ENCODE measurements at regions not wholly inside any gene's neighbourhood (a gene's known extent, or its start where the extent isn't known, plus 50 kb on each side); places are given as distances from the start of the nearest gene placed in this dataset.

- DNase-seq (ENCODE audit: low read depth, low spot score), result no peak
- no peak overlapping the region for H3K27ac Mint-ChIP-seq (ENCODE audit: unreplicated experiment)
- no peaks in the 10 kb centered on the region for H3K9me3 Mint-ChIP-seq
Measured at GRCh38 chr4:28760003-28760402, 1899.4 kb downstream of the STIM2 start.

GRCh38 chr4:28772066-28772465 is 1911.4 kb downstream of the STIM2 start:
- DNase-seq (ENCODE audit: low read depth, low spot score), result no peak
- peaks cover 3% of the 10 kb centered on the region for H3K9me3 Mint-ChIP-seq
- H3K4me3 Mint-ChIP-seq, result no peak overlapping the region
- TF ChIP-seq, protein P1, sequence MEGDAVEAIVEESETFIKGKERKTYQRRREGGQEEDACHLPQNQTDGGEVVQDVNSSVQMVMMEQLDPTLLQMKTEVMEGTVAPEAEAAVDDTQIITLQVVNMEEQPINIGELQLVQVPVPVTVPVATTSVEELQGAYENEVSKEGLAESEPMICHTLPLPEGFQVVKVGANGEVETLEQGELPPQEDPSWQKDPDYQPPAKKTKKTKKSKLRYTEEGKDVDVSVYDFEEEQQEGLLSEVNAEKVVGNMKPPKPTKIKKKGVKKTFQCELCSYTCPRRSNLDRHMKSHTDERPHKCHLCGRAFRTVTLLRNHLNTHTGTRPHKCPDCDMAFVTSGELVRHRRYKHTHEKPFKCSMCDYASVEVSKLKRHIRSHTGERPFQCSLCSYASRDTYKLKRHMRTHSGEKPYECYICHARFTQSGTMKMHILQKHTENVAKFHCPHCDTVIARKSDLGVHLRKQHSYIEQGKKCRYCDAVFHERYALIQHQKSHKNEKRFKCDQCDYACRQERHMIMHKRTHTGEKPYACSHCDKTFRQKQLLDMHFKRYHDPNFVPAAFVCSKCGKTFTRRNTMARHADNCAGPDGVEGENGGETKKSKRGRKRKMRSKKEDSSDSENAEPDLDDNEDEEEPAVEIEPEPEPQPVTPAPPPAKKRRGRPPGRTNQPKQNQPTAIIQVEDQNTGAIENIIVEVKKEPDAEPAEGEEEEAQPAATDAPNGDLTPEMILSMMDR (conservative IDR thresholded peaks at IDR 0.05), result no peak
- no peaks in the 10 kb centered on the region for H3K36me3 Mint-ChIP-seq (ENCODE audit: low read depth)
- H3K27me3 Mint-ChIP-seq (ENCODE audit: low read depth), result no peaks in the 10 kb centered on the region
- H3K4me1 Mint-ChIP-seq, result no peaks in the 10 kb centered on the region
- no peak overlapping the region for H3K27ac Mint-ChIP-seq (ENCODE audit: unreplicated experiment)

More at GRCh38 chr4:28760003-28760402, 1899.4 kb downstream of the STIM2 start:
- TF ChIP-seq, protein P1 (conservative IDR thresholded peaks at IDR 0.05), result no peak
- H3K36me3 Mint-ChIP-seq (ENCODE audit: low read depth), result no peaks in the 10 kb centered on the region
- no peak overlapping the region for H3K4me3 Mint-ChIP-seq
- no peaks in the 10 kb centered on the region for H3K4me1 Mint-ChIP-seq
- H3K27me3 Mint-ChIP-seq (ENCODE audit: low read depth), result no peaks in the 10 kb centered on the region

GRCh38 chr4:28772788-28773187 is 1912.1 kb downstream of the STIM2 start:
- Mint-ChIP-seq H3K27ac (ENCODE audit: unreplicated experiment) (no peak overlapping the region), H3K4me1 (no peaks in the 10 kb centered on the region), H3K4me3 (no peak overlapping the region), H3K9me3 (peaks cover 3% of the 10 kb centered on the region), H3K36me3 (ENCODE audit: low read depth) (no peaks in the 10 kb centered on the region), H3K27me3 (ENCODE audit: low read depth) (no peaks in the 10 kb centered on the region)
- TF ChIP-seq, protein P1 (conservative IDR thresholded peaks at IDR 0.05), result no peak
- DNase-seq (ENCODE audit: low read depth, low spot score), result no peak

GRCh38 chr4:28774344-28774743 is 1913.7 kb downstream of the STIM2 start:
- DNase-seq (ENCODE audit: low read depth, low spot score), result no peak

GRCh38 chr4:28776004-28776403 is 1915.4 kb downstream of the STIM2 start:
- Mint-ChIP-seq H3K4me1 (no peaks in the 10 kb centered on the region), H3K36me3 (ENCODE audit: low read depth) (no peaks in the 10 kb centered on the region), H3K4me3 (no peak overlapping the region), H3K27me3 (ENCODE audit: low read depth) (no peaks in the 10 kb centered on the region), H3K27ac (ENCODE audit: unreplicated experiment) (no peak overlapping the region), H3K9me3 (no peaks in the 10 kb centered on the region)
- TF ChIP-seq, protein P1 (conservative IDR thresholded peaks at IDR 0.05), result no peak
- no peak for DNase-seq (ENCODE audit: low read depth, low spot score)

More at GRCh38 chr4:28774344-28774743, 1913.7 kb downstream of the STIM2 start:
- H3K4me3 Mint-ChIP-seq, result no peak overlapping the region
- no peak overlapping the region for H3K27ac Mint-ChIP-seq (ENCODE audit: unreplicated experiment)
- TF ChIP-seq, protein P1 (conservative IDR thresholded peaks at IDR 0.05), result no peak
- H3K36me3 Mint-ChIP-seq (ENCODE audit: low read depth), result no peaks in the 10 kb centered on the region
- H3K4me1 Mint-ChIP-seq, result no peaks in the 10 kb centered on the region
- no peaks in the 10 kb centered on the region for H3K9me3 Mint-ChIP-seq
- no peaks in the 10 kb centered on the region for H3K27me3 Mint-ChIP-seq (ENCODE audit: low read depth)

DNA sequence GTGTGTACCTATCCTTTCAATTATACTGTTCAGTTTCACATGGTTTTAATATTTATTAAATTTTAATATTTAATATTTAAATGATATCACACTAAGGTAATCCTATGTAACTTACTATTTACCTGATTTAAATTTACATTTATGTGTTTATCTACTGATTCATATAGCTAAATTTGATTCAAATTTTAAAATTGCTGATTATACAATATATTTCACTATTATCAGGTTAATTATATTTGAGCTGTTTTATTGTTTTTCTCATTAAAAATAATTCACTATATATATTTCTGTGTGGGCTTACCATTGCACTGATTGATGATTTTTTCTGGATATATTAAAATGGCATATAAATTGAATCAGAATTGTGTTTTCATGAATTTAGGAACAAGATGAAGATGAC is 1923.5 kb downstream of the STIM2 start:
- Mint-ChIP-seq H3K27ac (ENCODE audit: unreplicated experiment) (no peak overlapping the region), H3K9me3 (no peaks in the 10 kb centered on the region), H3K4me1 (no peaks in the 10 kb centered on the region), H3K4me3 (no peak overlapping the region), H3K36me3 (ENCODE audit: low read depth) (no peaks in the 10 kb centered on the region), H3K27me3 (ENCODE audit: low read depth) (no peaks in the 10 kb centered on the region)
- TF ChIP-seq, protein P1 (conservative IDR thresholded peaks at IDR 0.05), result no peak
- no peak for DNase-seq (ENCODE audit: low read depth, low spot score)

Measured in neural crest cell (in vitro differentiated cells).